ENCODE measurements at regions not wholly inside any gene's neighbourhood (a gene's known extent, or its start where the extent isn't known, plus 50 kb on each side); places are given as distances from the start of the nearest gene placed in this dataset.
"Not testable (repeated sequence)": the region's sequence is repeated elsewhere in the genome, so short reads cannot be mapped to it uniquely, and the experiment has no call there.

DNA sequence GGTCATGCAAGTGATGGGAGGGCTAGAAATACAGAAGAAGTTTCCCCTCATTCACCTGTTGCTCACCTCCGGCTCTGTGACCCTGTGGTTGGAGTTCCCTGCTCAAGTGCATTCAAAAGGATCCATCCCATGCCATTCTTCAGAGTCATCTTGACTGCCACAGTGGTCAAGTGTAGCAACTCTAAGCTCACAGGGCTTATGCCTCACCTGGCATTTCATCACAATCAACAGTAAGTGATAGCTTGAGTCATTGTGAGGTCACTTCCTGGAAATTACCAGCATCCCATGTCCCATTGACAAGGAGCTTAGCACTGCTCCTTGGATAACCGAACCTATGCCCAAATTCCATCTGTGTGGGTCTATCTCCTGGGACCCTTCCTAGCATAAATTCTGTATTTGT is 55.6 kb downstream of the OR4C45 start:
- no peak overlapping the region for H3K27ac ChIP-seq (ENCODE audit: low read depth, low read length)
- Mint-ChIP-seq H3K27me3 (no peaks in the 10 kb centered on the region), H3K4me3 (no peak overlapping the region), H3K27ac (no peak overlapping the region), H3K9me3 (peaks cover 0 to 22% (median 10%) of the 10 kb centered on the region in 11 donors), H3K36me3 (no peaks in the 10 kb centered on the region), H3K4me1 (no peaks in the 10 kb centered on the region)
- H3K27me3 ChIP-seq (ENCODE audit: control insufficient read depth in 2 of 2, insufficient read depth in 2 of 2, low read length in 2 of 2), result no peaks in the 10 kb centered on the region
- ChIA-PET CTCF (no interaction called here), POLR2A (no interaction called here)
- no peak for ATAC-seq
- H3K4me1 ChIP-seq (ENCODE audit: control insufficient read depth in 2 of 2, insufficient read depth in 2 of 2, low read length in 2 of 2), result no peaks in the 10 kb centered on the region
- H3K36me3 ChIP-seq (ENCODE audit: control insufficient read depth in 2 of 3, insufficient read depth in 3 of 3, low read length in 3 of 3), result no peaks in the 10 kb centered on the region
- no peaks in the 10 kb centered on the region for H3K9me3 ChIP-seq (ENCODE audit: control insufficient read depth in 2 of 3, low read length in 3 of 3)
- DNase-seq, result no peak
- no peak overlapping the region for H3K4me3 ChIP-seq (ENCODE audit: low read length)
- intact Hi-C loops (cut with micrococcal nuclease), result no loop called here

DNA sequence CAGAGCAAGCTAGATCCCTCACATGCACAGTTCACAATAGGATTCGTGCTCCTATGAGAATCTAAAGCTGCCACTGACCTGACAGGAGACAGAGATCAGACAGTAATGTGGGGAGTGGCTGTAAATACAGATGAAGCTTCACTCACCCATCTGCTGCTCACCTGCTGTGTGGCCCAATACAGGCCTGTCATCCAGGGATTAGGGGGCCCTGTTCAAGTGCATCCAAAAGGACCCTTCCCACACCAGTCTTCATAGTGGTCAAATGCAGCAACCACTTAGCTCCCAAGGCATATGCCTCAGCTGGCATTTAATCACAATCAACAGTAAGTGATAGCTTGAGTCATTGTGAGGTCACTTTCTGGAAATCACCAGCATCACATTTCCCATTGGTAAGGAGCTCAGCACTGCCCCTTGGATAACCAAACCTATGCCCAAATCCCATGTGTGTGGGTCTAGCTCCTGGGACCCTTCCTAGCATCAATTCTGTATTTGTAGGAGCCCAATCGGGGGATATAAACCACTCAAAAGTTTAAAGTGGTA is 65.6 kb downstream of the OR4C45 start:
- no peaks in the 10 kb centered on the region for H3K27me3 ChIP-seq (ENCODE audit: control insufficient read depth in 2 of 2, insufficient read depth in 2 of 2, low read length in 2 of 2)
- Mint-ChIP-seq H3K9me3 (peaks cover 0 to 16% (median 5%) of the 10 kb centered on the region in 11 donors), H3K27ac (no peak overlapping the region), H3K4me3 (no peak overlapping the region), H3K27me3 (no peaks in the 10 kb centered on the region), H3K36me3 (no peaks in the 10 kb centered on the region), H3K4me1 (no peaks in the 10 kb centered on the region)
- intact Hi-C loops (cut with micrococcal nuclease), result no loop called here
- ChIA-PET POLR2A (no interaction called here), CTCF (no interaction called here)
- H3K9me3 ChIP-seq (ENCODE audit: control insufficient read depth in 2 of 3, low read length in 3 of 3), result no peaks in the 10 kb centered on the region
- DNase-seq, result no peak
- ATAC-seq, result no peak
- no peaks in the 10 kb centered on the region for H3K4me1 ChIP-seq (ENCODE audit: control insufficient read depth in 2 of 2, insufficient read depth in 2 of 2, low read length in 2 of 2)
- H3K36me3 ChIP-seq (ENCODE audit: control insufficient read depth in 2 of 3, insufficient read depth in 3 of 3, low read length in 3 of 3), result no peaks in the 10 kb centered on the region
- H3K27ac ChIP-seq (ENCODE audit: low read depth, low read length), result no peak overlapping the region
- no peak overlapping the region for H3K4me3 ChIP-seq (ENCODE audit: low read length)

GRCh38 chr11:50102916-50103315 is 70.2 kb downstream of the OR4C45 start:
- no peak for DNase-seq
- Histone ChIP-seq H3K27me3 (ENCODE audit: control insufficient read depth in 2 of 2, insufficient read depth in 2 of 2, low read length in 2 of 2) (no peaks in the 10 kb centered on the region), H3K4me1 (ENCODE audit: control insufficient read depth in 2 of 2, insufficient read depth in 2 of 2, low read length in 2 of 2) (no peaks in the 10 kb centered on the region), H3K4me3 (ENCODE audit: low read length) (no peak overlapping the region), H3K9me3 (ENCODE audit: control insufficient read depth in 2 of 3, low read length in 3 of 3) (no peaks in the 10 kb centered on the region), H3K27ac (ENCODE audit: low read depth, low read length) (no peak overlapping the region), H3K36me3 (ENCODE audit: control insufficient read depth in 2 of 3, insufficient read depth in 3 of 3, low read length in 3 of 3) (no peaks in the 10 kb centered on the region)
- ChIA-PET POLR2A (no interaction called here), CTCF (no interaction called here)
- H3K9me3 Mint-ChIP-seq, result peaks cover 0 to 14% (median 3%) of the 10 kb centered on the region in 11 donors
- ATAC-seq, result no peak
- intact Hi-C loops (cut with micrococcal nuclease), result no loop called here
- H3K27me3 Mint-ChIP-seq, result no peaks in the 10 kb centered on the region
- no peak overlapping the region for H3K27ac Mint-ChIP-seq
- no peaks in the 10 kb centered on the region for H3K36me3 Mint-ChIP-seq
- no peaks in the 10 kb centered on the region for H3K4me1 Mint-ChIP-seq
- H3K4me3 Mint-ChIP-seq, result no peak overlapping the region

- H3K27me3 Mint-ChIP-seq; H3K9me3 ChIP-seq (ENCODE audit: control insufficient read depth in 2 of 3, low read length in 3 of 3); H3K36me3 ChIP-seq (ENCODE audit: control insufficient read depth in 2 of 3, insufficient read depth in 3 of 3, low read length in 3 of 3); H3K4me3 Mint-ChIP-seq; H3K27me3 ChIP-seq (ENCODE audit: control insufficient read depth in 2 of 2, insufficient read depth in 2 of 2, low read length in 2 of 2); intact Hi-C loops (cut with micrococcal nuclease); DNase-seq; CTCF ChIA-PET; H3K4me1 ChIP-seq (ENCODE audit: control insufficient read depth in 2 of 2, insufficient read depth in 2 of 2, low read length in 2 of 2); H3K36me3 Mint-ChIP-seq; POLR2A ChIA-PET; H3K27ac Mint-ChIP-seq; H3K27ac ChIP-seq (ENCODE audit: low read depth, low read length); H3K4me3 ChIP-seq (ENCODE audit: low read length); ATAC-seq; H3K4me1 Mint-ChIP-seq: not testable (repeated sequence)
- peaks cover 10 to 39% (median 18%) of the 10 kb centered on the region in 11 donors for H3K9me3 Mint-ChIP-seq
These were observed 108.0 kb downstream of the OR4C45 start for GRCh38 chr11:50140686-50141085.

- H3K36me3 Mint-ChIP-seq; H3K4me3 Mint-ChIP-seq; H3K36me3 ChIP-seq (ENCODE audit: control insufficient read depth in 2 of 3, insufficient read depth in 3 of 3, low read length in 3 of 3); H3K27ac Mint-ChIP-seq; DNase-seq; H3K4me1 Mint-ChIP-seq; H3K4me3 ChIP-seq (ENCODE audit: low read length); H3K27me3 ChIP-seq (ENCODE audit: control insufficient read depth in 2 of 2, insufficient read depth in 2 of 2, low read length in 2 of 2); H3K27me3 Mint-ChIP-seq; POLR2A ChIA-PET; H3K9me3 ChIP-seq (ENCODE audit: control insufficient read depth in 2 of 3, low read length in 3 of 3); ATAC-seq; intact Hi-C loops (cut with micrococcal nuclease); H3K4me1 ChIP-seq (ENCODE audit: control insufficient read depth in 2 of 2, insufficient read depth in 2 of 2, low read length in 2 of 2); H3K27ac ChIP-seq (ENCODE audit: low read depth, low read length); CTCF ChIA-PET: not testable (repeated sequence)
- peaks cover 8 to 42% (median 21%) of the 10 kb centered on the region in 11 donors for H3K9me3 Mint-ChIP-seq
These were observed 113.6 kb downstream of the OR4C45 start for GRCh38 chr11:50146308-50146707.

GRCh38 chr11:50147946-50148345 is 115.3 kb downstream of the OR4C45 start:
- ATAC-seq; H3K9me3 ChIP-seq (ENCODE audit: control insufficient read depth in 2 of 3, low read length in 3 of 3); H3K4me1 Mint-ChIP-seq; H3K4me3 Mint-ChIP-seq; H3K27me3 Mint-ChIP-seq; H3K27ac Mint-ChIP-seq; H3K36me3 ChIP-seq (ENCODE audit: control insufficient read depth in 2 of 3, insufficient read depth in 3 of 3, low read length in 3 of 3); H3K27ac ChIP-seq (ENCODE audit: low read depth, low read length); POLR2A ChIA-PET; CTCF ChIA-PET; DNase-seq; H3K27me3 ChIP-seq (ENCODE audit: control insufficient read depth in 2 of 2, insufficient read depth in 2 of 2, low read length in 2 of 2); H3K4me3 ChIP-seq (ENCODE audit: low read length); H3K36me3 Mint-ChIP-seq; intact Hi-C loops (cut with micrococcal nuclease); H3K4me1 ChIP-seq (ENCODE audit: control insufficient read depth in 2 of 2, insufficient read depth in 2 of 2, low read length in 2 of 2): not testable (repeated sequence)
- H3K9me3 Mint-ChIP-seq, result peaks cover 6 to 43% (median 26%) of the 10 kb centered on the region in 11 donors

GRCh38 chr11:50155508-50155907 is 122.8 kb downstream of the OR4C45 start:
- POLR2A ChIA-PET, result no interaction called here
- Mint-ChIP-seq H3K27me3 (no peaks in the 10 kb centered on the region), H3K4me1 (no peaks in the 10 kb centered on the region), H3K4me3 (no peak overlapping the region), H3K27ac (no peak overlapping the region), H3K9me3 (peaks cover 5 to 51% (median 22%) of the 10 kb centered on the region in 11 donors), H3K36me3 (no peaks in the 10 kb centered on the region)
- intact Hi-C loops (cut with micrococcal nuclease), result no loop called here
- CTCF ChIA-PET, result no interaction called here
- no peak for ATAC-seq
- H3K27ac ChIP-seq (ENCODE audit: low read depth, low read length), result no peak overlapping the region
- no peak for DNase-seq
- no peaks in the 10 kb centered on the region for H3K27me3 ChIP-seq (ENCODE audit: control insufficient read depth in 2 of 2, insufficient read depth in 2 of 2, low read length in 2 of 2)
- no peaks in the 10 kb centered on the region for H3K4me1 ChIP-seq (ENCODE audit: control insufficient read depth in 2 of 2, insufficient read depth in 2 of 2, low read length in 2 of 2)
- H3K9me3 ChIP-seq (ENCODE audit: control insufficient read depth in 2 of 3, low read length in 3 of 3), result no peaks in the 10 kb centered on the region
- no peak overlapping the region for H3K4me3 ChIP-seq (ENCODE audit: low read length)
- H3K36me3 ChIP-seq (ENCODE audit: control insufficient read depth in 2 of 3, insufficient read depth in 3 of 3, low read length in 3 of 3), result no peaks in the 10 kb centered on the region
